Type B pancreatic cell (in vitro differentiated cells): ENCODE measurements at regions not wholly inside any gene's neighbourhood (a gene's known extent, or its start where the extent isn't known, plus 50 kb on each side); places are given as distances from the start of the nearest gene placed in this dataset.

Experiments
- DNase-seq: peaks from one replicate; pipeline ENCODE4 v3.0.0; 2021; ENCODE audit warnings: mixed read lengths; ENCODE audit not compliant: unreplicated experiment; ENCODE audit errors: extremely low spot score
- H3K27ac Mint-ChIP-seq: 2 replicates; pipeline ENCODE4 v1.8.0; 2021; ENCODE audit warnings: mild to moderate bottlenecking, mixed read lengths
- H3K27me3 Mint-ChIP-seq: 2 replicates; pipeline ENCODE4 v1.8.0; 2021; ENCODE audit warnings: mixed read lengths
- H3K36me3 Mint-ChIP-seq: 2 replicates; pipeline ENCODE4 v1.8.0; 2021; ENCODE audit warnings: mixed read lengths
- H3K4me1 Mint-ChIP-seq: one replicate; pipeline ENCODE4 v1.8.0; 2021; ENCODE audit warnings: mixed read lengths; ENCODE audit not compliant: unreplicated experiment
- H3K4me3 Mint-ChIP-seq: 2 replicates; pipeline ENCODE4 v1.8.0; 2021; ENCODE audit warnings: mild to moderate bottlenecking, mixed read lengths
- H3K9me3 Mint-ChIP-seq: 2 replicates; pipeline ENCODE4 v1.8.0; 2021; ENCODE audit warnings: mixed read lengths
- TF ChIP-seq, protein P1 (sequence below): fragments of 200-600 bp; sonication (generic); conservative IDR thresholded peaks from 2 replicates; pipeline ENCODE4 v1.5.0; 2021; ENCODE audit warnings: antibody characterized with exemption, mild to moderate bottlenecking

- Mint-ChIP-seq H3K4me1 (peaks cover 17% of the 10 kb centered on the region), H3K27me3 (peaks cover 43% of the 10 kb centered on the region), H3K4me3 (no peak overlapping the region), H3K27ac (no peak overlapping the region), H3K36me3 (no peaks in the 10 kb centered on the region), H3K9me3 (peaks cover 4% of the 10 kb centered on the region)
- TF ChIP-seq, protein P1, sequence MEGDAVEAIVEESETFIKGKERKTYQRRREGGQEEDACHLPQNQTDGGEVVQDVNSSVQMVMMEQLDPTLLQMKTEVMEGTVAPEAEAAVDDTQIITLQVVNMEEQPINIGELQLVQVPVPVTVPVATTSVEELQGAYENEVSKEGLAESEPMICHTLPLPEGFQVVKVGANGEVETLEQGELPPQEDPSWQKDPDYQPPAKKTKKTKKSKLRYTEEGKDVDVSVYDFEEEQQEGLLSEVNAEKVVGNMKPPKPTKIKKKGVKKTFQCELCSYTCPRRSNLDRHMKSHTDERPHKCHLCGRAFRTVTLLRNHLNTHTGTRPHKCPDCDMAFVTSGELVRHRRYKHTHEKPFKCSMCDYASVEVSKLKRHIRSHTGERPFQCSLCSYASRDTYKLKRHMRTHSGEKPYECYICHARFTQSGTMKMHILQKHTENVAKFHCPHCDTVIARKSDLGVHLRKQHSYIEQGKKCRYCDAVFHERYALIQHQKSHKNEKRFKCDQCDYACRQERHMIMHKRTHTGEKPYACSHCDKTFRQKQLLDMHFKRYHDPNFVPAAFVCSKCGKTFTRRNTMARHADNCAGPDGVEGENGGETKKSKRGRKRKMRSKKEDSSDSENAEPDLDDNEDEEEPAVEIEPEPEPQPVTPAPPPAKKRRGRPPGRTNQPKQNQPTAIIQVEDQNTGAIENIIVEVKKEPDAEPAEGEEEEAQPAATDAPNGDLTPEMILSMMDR = no peak
- no peak for DNase-seq
Observed at GRCh38 chr11:19327280-19327679, 86.5 kb upstream of the E2F8 start.

DNA sequence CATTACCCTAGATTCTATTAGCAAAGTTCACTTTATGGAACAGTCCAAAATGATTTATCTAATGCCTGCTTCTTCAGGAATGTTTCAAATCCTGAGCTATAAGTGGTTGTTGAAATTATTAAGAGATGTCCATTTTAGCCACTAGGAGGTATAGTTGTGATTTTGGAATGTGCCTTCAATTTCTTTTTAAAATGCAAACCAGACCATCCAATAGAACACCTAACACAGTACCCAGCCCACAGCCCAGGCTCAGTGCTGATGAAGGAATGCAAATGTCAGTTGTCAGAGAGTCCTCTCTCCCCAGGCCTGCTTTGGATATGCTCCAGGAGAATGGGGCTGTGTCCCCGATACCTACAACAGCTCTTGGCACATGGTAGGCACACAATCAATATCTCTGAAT lies 85.8 kb upstream of the E2F8 start:
- Mint-ChIP-seq H3K27me3 (peaks cover 42% of the 10 kb centered on the region), H3K4me3 (no peak overlapping the region), H3K36me3 (no peaks in the 10 kb centered on the region), H3K9me3 (peaks cover 4% of the 10 kb centered on the region), H3K4me1 (peaks cover 17% of the 10 kb centered on the region), H3K27ac (no peak overlapping the region)
- TF ChIP-seq, protein P1 = peak; percentile 54
- DNase-seq = no peak

DNA sequence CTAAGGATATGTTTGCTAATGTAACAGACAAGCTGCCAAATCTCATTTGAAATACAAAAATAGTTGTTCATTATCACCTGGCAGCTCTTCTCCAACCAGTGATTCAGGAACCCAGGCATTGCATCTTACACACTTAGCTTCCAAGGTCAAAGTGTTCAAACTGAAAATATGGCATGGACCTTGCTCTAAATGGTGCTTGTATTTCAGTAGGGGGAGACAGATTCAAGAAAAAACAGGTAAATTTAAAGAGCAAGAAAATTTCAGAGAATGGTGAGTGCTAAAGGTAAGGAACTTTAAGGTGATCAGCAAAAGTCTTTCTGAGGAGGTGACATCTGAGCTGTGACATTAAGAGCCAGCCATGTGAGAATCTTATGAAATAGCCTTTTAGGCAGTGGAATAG lies 82.8 kb upstream of the E2F8 start:
- Mint-ChIP-seq H3K9me3 (peaks cover 4% of the 10 kb centered on the region), H3K4me3 (no peak overlapping the region), H3K36me3 (no peaks in the 10 kb centered on the region), H3K27ac (no peak overlapping the region), H3K4me1 (peaks cover 6% of the 10 kb centered on the region), H3K27me3 (peaks cover 34% of the 10 kb centered on the region)
- TF ChIP-seq, protein P1 = no peak
- DNase-seq = no peak

DNA sequence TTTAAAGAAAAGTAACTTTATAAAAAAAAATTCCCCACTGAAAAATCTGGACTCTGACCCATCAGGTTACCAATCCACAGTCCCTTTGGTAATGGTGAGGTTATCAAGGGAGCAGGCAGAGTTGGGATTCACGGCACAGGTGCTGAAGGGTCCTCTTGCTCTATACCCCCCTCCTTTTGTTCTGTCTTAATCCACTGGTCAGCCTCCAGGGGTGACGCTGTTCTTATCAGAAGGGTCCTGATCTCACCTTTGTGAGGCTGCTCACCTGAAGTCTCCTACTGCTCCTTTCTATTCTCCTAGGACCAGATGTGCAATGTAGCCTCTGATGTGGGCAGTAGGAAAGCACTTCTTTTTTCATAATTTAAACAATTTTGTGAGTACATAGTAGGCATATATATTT lies 80.6 kb upstream of the E2F8 start:
- Mint-ChIP-seq H3K4me1 (peaks cover 4% of the 10 kb centered on the region), H3K9me3 (peaks cover 4% of the 10 kb centered on the region), H3K27me3 (peaks cover 34% of the 10 kb centered on the region), H3K27ac (no peak overlapping the region), H3K4me3 (no peak overlapping the region), H3K36me3 (no peaks in the 10 kb centered on the region)
- no peak for DNase-seq
- TF ChIP-seq, protein P1 = no peak

GRCh38 chr11:19320827-19321226 lies 80.1 kb upstream of the E2F8 start:
- H3K4me3 Mint-ChIP-seq = no peak overlapping the region

More at GRCh38 chr11:19320827-19321226, 80.1 kb upstream of the E2F8 start:
- DNase-seq = no peak
- Mint-ChIP-seq H3K9me3 (peaks cover 4% of the 10 kb centered on the region), H3K27ac (no peak overlapping the region), H3K4me1 (peaks cover 4% of the 10 kb centered on the region), H3K36me3 (no peaks in the 10 kb centered on the region), H3K27me3 (peaks cover 34% of the 10 kb centered on the region)
- TF ChIP-seq, protein P1 = no peak
